ENCODE measurements at regions not wholly inside any gene's neighbourhood (a gene's known extent, or its start where the extent isn't known, plus 50 kb on each side); places are given as distances from the start of the nearest gene placed in this dataset.

GRCh38 chr1:229971141-229971540, 95.9 kb upstream of the GALNT2 start:
- no peak for TF ChIP-seq CHD2 (IDR thresholded peaks at IDR 0.05; ENCODE audit: low read length, partially characterized antibody)
- no peak for TF ChIP-seq CTCF (IDR thresholded peaks at IDR 0.05)
- TF ChIP-seq CEBPB (IDR thresholded peaks at IDR 0.05) = no peak
- TF ChIP-seq REST (IDR thresholded peaks at IDR 0.05) = no peak
